ENCODE measurements at regions not wholly inside any gene's neighbourhood (a gene's known extent, or its start where the extent isn't known, plus 50 kb on each side); places are given as distances from the start of the nearest gene placed in this dataset.
A peak's percentile ranks its signal among the peaks of the same experiment; 100 is the strongest.
"Not testable (repeated sequence)": the region's sequence is repeated elsewhere in the genome, so short reads cannot be mapped to it uniquely, and the experiment has no call there.

DNA sequence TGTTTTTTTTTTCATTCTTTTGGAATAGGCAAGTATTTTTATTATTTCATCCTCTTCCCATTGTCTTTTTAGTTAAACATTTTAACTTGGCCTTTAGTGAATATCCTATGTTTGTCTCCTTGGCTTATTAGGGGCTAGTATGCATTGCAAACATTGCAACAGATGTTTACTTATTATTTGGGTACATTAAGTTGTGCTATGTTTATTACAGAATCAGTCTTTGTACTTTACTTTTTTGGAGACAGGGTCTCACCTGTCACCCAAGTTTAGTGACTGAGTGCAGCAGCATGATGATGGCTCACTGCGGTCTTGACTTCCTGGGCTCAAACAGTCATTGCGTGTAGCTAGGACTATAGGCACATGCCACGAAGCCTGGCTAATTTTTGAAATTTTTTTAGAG is 51.1 kb upstream of the NUDT6 start:
- no peak for DNase-seq

DNA sequence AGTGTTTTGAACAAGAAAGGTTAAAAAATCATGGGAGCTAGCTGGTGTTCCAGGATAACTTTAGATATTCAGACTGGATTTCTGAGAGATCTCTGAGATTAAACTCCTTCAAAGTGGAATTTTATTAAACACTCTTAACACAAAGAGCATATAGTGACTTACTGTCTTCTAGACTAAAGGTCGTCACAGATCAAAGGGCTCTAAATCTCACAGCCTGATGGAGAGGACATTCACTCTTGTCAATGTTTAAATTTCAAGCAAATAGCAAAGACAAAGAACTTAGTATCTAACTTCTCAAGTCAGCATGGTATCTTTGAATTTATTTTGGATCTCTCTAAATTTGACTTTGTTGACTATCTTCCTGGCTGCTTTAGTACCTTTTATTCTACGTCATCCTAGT is 53.7 kb upstream of the NUDT6 start:
- DNase-seq, result no peak

DNA sequence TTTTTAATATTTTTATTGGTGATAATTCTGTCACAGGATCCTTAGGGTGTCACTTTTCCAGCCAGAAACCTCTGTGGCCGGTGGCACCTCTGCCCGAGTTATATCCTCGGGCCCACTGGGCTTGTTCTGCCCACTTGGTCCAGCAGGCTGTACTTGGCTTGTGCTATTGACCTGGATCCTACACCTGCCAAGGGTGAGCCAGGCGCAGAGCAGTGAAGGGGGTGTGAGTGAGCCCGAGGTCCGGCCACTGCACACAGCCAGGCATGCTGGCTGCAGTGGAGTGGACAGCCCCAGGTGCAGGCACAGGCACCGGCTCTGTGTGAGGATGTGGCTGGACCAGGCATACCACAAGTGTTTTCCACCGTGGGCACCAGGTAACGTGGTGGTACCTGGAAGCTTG is 54.7 kb upstream of the NUDT6 start:
- DNase-seq, result no peak

- no peak for DNase-seq
Measured at GRCh38 chr4:122978109-122978508, 55.7 kb upstream of the NUDT6 start.

DNA sequence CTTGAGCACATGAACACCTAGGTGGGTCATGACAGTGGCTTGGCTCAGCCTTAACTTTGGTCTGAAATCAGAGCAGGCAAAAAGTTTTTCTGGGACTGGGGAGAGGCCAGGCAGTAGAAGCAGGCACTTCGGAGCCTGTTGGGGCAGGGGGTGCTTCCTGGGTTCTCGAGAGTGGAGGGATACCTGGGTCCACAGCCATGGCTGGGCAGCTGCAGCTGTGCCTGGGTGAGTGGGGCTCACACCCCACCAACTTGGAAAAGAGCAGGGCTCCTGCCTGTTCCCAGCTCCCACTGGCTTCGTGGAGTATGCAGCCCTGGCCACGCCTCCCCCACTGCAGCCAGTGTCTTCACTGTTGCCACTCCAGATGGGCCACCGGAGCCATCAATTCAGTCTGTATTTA is 56.4 kb upstream of the NUDT6 start:
- DNase-seq, result no peak

DNA sequence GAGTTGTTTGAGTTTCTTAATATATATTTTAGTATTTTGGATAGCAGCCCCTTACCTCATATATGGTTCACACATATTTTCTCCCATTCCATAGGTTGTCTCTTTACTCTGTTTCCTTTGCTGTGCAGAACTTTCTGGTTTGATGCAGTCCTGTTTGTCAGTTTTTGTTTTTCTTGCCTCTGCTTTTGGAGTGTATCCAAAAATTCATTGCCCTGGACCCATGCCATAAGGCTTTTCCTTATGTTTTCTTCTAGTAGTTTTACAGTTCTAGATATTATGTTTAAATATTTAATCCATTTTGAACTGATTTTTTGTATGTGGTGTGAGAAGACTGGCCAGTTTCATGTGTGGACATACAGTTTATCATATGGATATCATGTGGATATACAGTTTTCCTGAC is 58.5 kb upstream of the NUDT6 start:
- DNase-seq, result no peak

- no peak for DNase-seq
Measured at GRCh38 chr4:122988696-122989095, 66.3 kb upstream of the NUDT6 start.

- DNase-seq, result no peak
Measured at GRCh38 chr4:122990891-122991290, 68.5 kb upstream of the NUDT6 start.

DNA sequence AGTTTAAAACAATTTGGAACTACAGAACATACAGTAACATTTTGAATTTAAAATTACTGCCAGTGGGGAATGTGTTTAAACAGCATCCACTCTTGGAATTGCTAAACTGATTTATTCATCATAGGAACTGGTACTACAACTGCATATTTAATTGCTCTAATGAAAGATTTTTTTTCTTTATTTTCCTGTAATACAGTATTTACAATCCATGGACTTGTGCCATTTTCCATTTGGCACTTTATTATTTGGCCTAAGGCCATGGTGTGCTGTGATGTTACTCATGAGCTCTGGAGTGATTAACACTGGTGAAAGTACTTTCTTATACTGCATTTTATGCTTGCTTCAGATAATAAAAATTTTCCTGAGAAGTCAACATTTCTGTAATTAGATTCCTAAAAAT is 69.7 kb upstream of the NUDT6 start:
- DNase-seq, result peak; percentile 83 to 87

GRCh38 chr4:122992641-122993040 is 70.2 kb upstream of the NUDT6 start:
- peak; percentile 26 to 52 for DNase-seq

- DNase-seq, result no peak
Measured at GRCh38 chr4:122996350-122996749, 74.0 kb upstream of the NUDT6 start.

GRCh38 chr4:122997463-122998101 is 75.2 kb upstream of the NUDT6 start:
- DNase-seq, result no peak

DNA sequence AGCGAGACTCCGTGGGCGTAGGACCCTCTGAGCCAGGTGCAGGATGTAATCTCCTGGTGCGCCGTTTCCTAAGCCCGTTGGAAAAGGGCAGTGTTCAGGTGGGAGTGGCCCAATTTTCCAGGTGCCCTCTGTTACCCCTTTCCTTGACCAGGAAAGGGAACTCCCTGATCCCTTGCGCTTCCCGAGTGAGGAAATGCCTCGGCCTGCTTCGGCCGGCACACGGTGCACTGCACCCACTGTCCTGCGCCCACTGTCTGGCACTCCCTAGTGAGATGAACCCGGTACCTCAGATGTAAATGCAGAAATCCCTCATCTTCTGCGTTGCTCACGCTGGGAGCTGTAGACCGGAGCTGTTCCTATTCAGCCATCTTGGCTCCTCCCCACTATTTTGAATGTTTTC is 81.7 kb upstream of the NUDT6 start:
- not testable (repeated sequence) for DNase-seq

DNA sequence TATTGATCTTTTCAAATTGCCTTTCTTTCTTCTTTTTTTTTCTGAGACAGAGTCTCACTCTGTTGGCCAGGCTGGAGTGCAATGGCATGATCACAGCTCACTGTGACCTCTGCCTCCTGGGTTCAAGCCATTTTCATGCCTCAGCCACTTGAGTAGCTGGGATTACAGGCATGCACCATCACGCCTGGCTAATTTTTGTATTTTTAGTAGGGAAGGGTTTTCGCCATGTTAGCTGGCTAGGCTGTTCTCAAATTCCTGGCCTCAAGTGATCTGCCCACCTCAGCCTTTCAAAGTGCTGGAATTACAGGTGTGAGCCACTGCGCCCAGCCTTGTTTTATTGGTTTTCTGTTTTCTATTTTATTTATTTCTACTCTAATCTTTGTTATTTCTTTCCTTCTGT is 82.7 kb upstream of the NUDT6 start:
- not testable (repeated sequence) for DNase-seq

GRCh38 chr4:123007679-123008078 is 85.3 kb upstream of the NUDT6 start:
- DNase-seq, result no peak

DNA sequence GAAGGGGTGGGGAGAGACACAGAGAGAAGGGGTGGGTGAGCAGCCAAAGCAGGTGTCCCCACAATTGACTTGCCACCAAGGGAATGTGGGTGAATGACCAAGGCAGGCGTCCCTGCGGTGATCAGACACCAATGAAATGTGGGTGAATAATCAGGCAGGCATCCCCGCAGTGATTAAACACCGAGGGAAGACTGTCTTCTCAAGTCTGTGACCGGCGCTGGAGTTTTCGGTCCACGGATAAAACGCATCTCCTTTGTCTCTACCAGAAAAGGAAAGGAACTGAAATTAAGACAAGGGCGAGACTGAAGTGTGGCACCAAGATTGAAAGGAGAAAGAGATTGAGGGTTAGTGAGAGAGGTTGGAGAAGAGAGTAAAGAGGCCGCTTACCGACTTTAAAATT is 90.0 kb upstream of the NUDT6 start:
- DNase-seq, result not testable (repeated sequence)

DNA sequence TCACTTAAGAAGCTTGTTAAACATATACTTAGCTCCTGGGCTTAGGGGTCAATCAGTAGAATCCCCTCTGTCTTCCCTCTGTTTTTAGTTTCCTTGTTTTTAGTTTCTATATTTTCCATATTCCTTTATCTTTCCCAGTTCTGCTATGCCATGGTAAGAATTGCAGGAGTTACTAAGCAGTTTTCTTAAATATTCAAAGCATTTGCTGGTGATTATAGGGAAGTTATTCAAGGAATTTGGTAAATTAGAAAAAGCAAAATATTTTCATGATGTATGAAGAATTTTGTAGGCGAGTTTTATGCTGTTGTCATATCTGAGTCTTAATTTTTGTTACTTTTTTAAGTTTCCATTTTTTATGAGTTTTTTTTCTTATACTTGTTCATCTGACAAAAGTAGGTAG is 91.6 kb upstream of the NUDT6 start:
- DNase-seq, result no peak

- no peak for DNase-seq
Measured at GRCh38 chr4:123017078-123017477, 94.7 kb upstream of the NUDT6 start.

- peak in 1 of 2 donors; percentile 18 for DNase-seq
Measured at GRCh38 chr4:123017636-123018395, 95.4 kb upstream of the NUDT6 start.

- no peak for DNase-seq
Measured at GRCh38 chr4:123018396-123018775, 96.0 kb upstream of the NUDT6 start.

DNA sequence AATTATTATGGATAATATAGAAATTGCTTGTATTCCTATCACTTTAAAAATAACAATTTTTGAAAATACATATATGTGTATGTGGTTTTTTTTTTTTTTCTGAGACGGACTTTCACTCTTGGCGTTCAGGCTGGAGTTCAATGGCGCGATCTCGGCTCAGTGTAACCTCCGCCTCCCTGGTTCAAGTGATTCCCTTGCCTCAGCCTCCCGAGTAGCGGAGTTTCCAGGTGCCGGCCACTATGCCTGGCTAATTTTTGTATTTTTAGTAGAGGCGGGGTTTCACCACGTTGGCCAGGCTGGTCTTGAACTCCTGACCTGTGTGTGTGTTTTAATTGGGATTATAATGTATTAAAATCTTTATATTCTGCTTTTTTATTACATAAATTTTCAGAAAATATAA is 97.9 kb upstream of the NUDT6 start:
- no peak for DNase-seq

DNA sequence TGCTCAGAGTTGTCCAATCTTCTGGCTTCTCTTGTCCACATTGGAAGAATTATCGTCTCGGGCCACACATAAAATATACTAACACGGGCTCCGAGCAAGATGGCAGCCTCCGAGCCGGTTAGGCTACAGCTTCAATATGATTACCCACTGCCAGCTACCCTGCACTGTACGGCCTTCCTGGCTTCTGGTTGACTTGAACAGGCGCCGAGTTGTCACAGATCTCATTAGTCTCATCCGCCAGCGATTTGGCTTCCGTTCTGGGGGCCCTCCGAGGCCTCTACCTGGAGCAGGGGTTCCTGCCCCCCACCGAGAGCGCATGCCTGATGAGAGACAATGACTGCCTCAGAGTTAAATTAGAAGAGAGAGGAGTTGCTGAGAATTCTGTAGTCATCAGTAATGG is 101.2 kb upstream of the NUDT6 start:
- no peak for DNase-seq

DNA sequence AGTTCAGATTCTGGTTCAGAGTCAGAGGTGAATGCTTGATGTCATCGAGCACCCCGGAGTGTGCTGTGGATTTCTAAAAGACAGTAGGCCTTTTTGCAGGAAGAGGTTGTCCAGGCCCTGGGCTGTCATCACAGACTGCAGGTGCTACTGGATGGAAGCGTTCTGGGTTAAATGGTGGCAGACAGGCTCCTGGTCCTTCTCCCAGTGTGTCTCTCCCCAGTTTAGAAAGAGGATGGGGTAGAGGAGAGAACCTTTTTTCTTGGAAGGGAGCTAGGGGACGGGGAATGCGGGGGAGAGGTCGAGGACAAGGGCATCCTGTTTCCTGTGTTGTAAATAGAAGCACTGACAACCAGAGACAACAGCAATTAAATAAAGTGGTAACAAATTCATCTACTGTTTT is 102.3 kb upstream of the NUDT6 start:
- no peak for DNase-seq

GRCh38 chr4:123025398-123025797 is 103.0 kb upstream of the NUDT6 start:
- no peak for DNase-seq

All from right lung (tissue), 2 donors.